Fibroblast of skin of back (primary cell): ENCODE measurements at regions not wholly inside any gene's neighbourhood (a gene's known extent, or its start where the extent isn't known, plus 50 kb on each side); places are given as distances from the start of the nearest gene placed in this dataset.

Experiments used
- DNase-seq: peaks from one replicate; pipeline ENCODE4 v3.0.0-alpha.2; 2013

- no peak for DNase-seq
These were observed 197.6 kb upstream of the CITED2 start for GRCh38 chr6:139572001-139572400.

GRCh38 chr6:139570166-139570565 lies 195.7 kb upstream of the CITED2 start:
- DNase-seq: no peak

- DNase-seq: peak; percentile 80
These were observed 195.1 kb upstream of the CITED2 start for GRCh38 chr6:139569566-139569965.

- DNase-seq: peak; percentile 93
These were observed 194.6 kb upstream of the CITED2 start for GRCh38 chr6:139568956-139569538.

- no peak for DNase-seq
These were observed 193.9 kb upstream of the CITED2 start for GRCh38 chr6:139568151-139568955.

DNA sequence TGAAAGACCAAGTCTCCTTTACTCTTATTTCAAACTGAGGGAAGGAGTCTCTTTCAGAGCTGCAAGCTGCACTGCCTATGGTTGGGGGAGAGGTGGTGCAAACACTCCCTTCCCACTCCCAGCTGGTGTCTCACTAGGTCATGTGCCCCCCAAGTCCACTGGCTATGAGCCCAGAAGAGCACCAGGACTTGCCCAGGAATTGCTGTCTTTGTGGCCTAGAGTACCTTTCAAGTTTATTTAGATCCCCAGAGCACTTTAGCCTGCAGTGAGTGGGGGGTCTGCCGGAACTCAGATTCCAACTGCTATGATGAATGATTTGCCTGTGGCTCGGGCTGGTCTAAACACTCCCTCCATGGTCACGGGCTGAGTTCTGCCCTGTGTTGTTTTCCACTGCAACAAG lies 192.6 kb upstream of the CITED2 start:
- DNase-seq: no peak

GRCh38 chr6:139565591-139565990 lies 191.1 kb upstream of the CITED2 start:
- no peak for DNase-seq

DNA sequence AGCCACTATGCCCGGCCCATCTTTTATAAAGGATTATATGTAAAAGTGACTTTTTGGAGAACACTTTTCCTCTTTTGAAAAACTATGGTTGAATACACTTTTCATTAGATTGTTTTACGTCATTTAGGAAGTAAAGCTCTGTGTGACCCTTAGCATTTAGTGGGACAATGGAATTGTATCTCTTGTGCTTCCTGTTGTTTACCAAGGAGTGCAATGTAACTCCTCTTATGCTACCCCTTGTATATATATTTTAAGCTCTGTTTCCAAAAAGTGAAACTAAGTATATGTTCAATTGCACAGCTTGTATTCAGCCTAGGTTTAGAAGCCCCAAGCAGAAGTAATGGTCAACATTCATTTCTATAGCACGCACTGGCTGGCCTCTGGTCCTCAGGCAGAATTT lies 183.1 kb upstream of the CITED2 start:
- DNase-seq: no peak

- DNase-seq: no peak
These were observed 182.1 kb upstream of the CITED2 start for GRCh38 chr6:139556532-139556931.

- no peak for DNase-seq
These were observed 179.5 kb upstream of the CITED2 start for GRCh38 chr6:139553916-139554315.

DNA sequence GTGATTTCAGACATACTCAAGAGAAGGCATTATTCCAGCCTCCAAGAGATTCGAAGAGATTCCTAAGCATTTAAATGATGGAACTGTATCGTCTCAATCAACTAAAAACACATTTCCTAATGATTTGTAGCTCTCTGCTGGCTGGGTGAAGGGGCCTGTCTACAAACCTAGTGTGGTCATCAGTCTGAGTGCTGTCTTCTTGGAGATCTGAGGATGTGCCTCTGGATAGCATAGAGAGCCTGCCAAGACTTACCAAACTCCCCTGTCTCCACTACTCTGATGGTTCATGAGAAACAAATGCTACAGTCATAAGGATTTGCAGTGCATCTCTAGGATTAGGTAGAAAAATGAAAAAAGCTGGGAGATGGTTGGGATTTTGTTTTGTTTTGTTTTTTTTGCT lies 176.9 kb upstream of the CITED2 start:
- DNase-seq: no peak

DNA sequence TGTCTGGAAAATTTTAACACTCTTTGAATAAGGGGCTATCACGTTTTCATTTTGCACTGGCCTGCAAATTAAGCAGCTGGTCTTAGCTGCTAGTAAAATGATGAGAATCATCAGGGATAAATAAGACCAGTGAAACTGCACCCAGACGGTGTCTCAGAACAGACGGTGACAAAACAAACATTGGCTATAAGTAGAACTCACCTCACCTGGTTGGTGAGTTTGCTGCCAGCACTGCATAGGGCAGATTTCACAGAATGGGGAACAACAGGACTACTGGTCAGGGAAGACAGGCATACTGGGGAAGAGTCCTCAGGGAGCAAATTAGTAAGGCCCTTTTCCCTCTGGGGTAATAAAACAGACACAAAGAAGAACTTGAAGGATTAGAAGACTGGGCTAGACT lies 175.9 kb upstream of the CITED2 start:
- DNase-seq: no peak

DNA sequence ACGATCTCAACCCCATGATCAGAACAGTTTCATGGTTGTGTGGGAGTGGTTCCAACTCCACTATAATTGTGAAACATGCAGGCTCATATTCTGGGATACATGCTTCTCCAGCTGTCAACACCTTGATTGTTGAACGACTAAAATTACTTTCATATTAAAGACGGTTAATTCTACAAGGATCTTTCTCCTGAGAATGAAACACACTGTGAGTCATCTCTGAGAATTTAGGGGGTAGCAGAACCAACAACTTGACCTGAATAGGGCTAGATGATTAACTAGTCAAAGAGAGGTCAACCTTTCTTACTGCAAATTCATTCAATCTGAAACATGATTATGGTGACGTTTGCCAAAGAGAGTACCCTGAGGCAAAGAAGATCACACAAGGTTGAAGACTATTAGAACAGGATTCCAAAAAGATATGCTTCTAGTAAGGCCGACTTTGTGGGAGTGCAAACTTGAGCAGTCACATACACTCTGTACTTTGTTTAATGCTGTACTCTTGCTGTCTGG lies 175.2 kb upstream of the CITED2 start:
- DNase-seq: no peak

- no peak for DNase-seq
These were observed 173.4 kb upstream of the CITED2 start for GRCh38 chr6:139547804-139548203.

DNA sequence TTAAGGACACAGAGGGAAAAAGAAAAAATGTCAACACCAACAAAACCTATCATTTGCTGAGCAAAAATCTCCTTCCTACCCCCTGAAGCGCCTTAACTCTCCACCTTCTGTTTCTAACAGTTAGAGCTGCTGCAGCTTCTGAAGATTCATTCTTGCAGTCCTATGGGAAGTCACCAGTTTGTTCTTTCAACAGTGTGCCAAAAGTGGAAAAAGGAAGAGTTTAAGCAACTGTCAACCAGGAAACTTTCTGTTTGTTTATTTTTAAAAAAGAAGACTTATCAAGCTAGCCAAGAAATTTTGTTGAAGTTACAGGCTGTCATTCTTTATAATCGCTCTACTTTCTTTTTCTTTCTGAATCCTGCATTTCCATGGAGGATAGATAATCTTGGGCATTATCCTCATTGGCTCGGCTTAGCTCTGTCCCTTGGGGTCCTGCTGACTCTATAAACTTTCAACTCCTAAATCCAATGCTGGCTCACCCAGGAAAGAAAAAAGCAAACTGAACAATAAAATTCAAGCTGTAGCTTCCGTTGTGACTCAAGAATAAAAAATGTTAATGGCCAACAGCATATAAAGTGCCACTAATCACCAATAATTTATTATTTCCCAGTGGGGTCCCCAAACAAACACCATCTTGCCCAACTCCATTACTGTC lies 172.8 kb upstream of the CITED2 start:
- no peak for DNase-seq

DNA sequence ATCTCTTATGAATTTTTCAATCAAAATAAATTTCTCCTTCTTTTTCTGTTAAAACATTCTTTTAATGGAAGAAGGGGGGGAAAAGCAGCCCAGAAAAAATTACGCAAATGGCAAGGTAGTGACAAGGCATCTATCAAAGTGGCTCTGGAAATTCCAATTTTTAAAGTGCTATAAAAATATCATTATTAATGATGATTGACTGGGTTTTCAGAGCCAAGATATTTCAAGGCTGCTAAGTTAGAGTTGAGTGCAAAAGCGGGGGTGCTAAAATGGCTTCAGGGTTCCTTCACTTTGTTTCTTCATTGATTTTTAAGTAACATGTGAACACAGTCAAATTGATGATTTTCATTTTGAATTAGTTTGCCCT lies 171.6 kb upstream of the CITED2 start:
- no peak for DNase-seq

DNA sequence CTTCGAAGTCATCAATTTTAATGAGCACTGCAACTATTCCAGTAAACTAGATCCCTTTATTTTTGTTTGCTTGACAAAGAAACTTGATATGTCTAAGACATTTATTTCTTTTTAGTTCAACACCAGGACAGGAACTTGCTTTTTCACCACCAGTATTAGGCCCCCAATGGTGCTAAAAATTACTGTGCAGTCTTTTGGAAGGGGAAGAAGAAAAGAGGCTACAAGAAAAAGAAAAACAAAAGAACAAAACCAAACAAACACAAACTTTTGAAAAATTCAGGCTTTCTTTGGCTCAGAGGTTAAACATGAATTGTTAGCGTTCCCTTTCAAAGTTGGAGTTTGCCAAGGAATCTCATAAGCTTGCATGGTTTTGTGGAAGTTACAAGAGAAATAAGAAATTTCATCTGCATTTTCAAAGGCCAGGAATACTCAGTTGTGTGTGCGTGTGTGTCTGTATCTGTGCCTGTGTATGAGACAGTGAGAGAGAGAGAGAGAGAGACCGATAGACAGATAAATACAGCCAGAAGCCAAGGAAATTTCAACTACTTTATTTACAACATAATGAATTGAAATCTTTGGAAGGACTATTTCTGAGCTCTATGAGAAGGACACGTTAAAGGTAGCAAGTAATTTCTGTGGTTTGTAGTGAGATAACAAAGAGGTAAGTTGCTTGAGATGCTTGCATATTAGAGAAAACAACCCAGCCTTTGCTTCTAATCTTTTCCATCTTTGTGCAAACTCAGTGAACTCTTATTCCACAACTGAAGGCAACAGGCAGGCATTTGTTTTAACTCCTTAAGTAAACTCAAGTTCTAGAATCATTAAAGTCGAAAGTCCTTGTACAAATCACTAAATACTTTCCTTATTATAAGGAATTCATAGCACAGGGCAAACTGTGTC lies 171.0 kb upstream of the CITED2 start:
- no peak for DNase-seq

DNA sequence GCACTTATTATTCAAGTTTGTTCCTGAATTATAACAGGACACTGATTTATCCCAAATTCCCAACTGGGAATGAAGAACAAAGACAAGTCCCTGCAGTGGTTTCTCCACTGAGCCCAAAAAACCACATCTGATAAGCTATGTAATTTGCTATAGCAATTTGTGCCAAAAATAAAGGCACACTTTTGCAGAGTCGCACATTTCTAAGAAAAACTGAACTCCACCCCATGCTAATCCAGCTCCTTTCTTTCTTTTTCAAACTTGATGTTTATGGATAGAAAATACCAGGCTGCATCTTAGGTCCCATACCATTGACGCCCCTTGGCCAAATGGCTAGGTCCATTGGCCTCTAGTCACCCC lies 170.2 kb upstream of the CITED2 start:
- no peak for DNase-seq

GRCh38 chr6:139542351-139542750 lies 167.9 kb upstream of the CITED2 start:
- no peak for DNase-seq

DNA sequence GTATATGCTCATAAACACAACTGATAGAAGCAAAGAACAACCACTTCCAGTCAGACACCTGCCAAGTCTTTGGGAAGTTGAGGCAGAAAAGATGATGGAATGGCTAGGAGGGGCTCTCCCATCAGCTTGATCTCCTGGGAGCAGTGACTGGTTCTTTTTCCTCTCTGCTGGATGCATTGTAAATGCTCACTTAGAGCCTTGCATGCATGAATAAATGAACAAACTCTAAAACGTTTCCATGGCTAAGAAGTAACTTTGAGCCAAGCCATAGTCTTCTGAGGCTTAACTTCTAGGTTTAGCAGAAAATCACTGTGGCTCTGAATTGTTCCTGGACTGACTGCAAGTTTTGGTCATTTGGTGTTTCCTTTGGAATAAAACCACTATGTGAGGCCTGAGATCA lies 166.4 kb upstream of the CITED2 start:
- DNase-seq: no peak

GRCh38 chr6:139540276-139540675 lies 165.8 kb upstream of the CITED2 start:
- DNase-seq: peak; percentile 57

DNA sequence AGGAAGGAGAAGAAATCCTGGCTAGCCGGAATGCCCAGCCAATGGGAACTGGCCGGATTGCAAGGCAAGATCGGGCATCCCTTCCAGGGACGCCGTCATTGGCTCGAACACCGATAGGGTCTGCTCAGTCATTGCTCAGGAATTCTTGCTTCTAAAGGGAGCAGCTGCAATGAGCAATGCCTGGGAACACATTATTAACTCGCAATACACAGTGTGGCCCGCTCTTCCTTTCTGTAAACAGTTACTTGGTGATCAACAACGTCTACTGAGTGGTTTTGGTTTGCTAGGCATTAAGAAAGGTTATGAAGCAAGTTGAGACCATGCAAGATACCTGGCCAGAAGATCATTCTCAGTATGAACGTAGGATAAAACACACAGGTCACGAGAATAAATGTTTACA lies 165.4 kb upstream of the CITED2 start:
- peak; percentile 87 for DNase-seq

DNA sequence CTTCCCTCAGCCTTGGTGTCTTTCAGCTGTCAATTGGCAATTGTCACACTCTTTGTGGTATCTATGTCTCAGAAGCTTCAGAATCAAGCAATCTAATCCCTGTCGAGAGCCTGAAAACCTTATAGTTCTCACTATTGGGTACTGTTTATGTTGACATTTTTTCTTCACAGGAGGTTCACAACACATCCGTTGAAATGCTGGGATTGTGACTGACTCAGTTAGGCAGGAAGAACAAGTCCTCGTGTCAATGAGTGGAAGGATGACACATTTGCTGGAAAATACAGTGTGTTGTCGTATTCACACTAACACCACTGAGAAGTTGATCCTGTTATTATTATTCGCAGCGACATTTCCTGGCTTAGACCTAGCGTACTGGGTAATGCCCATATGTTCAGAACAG lies 163.9 kb upstream of the CITED2 start:
- peak; percentile 65 for DNase-seq
